A673 (cell line): ENCODE measurements at regions not wholly inside any gene's neighbourhood (a gene's known extent, or its start where the extent isn't known, plus 50 kb on each side); places are given as distances from the start of the nearest gene placed in this dataset.

Experiments used
- CTCF ChIP-seq: fragments of 300-800, 200-600 bp; sonication (generic); conservative IDR thresholded peaks from 2 replicates; pipeline ENCODE4 v1.5.1; 2017; ENCODE audit warnings: low read depth, mild to moderate bottlenecking, antibody characterized with exemption, low read length, moderate library complexity, mixed read lengths
- EZH2 ChIP-seq: fragments of 200-600 bp; sonication (generic); IDR thresholded peaks from 2 replicates; pipeline ENCODE4 v1.6.1; 2017; ENCODE audit warnings: borderline replicate concordance, low read depth, mild to moderate bottlenecking, mixed read lengths, antibody characterized with exemption, low read length; ENCODE audit not compliant: poor library complexity, severe bottlenecking

DNA sequence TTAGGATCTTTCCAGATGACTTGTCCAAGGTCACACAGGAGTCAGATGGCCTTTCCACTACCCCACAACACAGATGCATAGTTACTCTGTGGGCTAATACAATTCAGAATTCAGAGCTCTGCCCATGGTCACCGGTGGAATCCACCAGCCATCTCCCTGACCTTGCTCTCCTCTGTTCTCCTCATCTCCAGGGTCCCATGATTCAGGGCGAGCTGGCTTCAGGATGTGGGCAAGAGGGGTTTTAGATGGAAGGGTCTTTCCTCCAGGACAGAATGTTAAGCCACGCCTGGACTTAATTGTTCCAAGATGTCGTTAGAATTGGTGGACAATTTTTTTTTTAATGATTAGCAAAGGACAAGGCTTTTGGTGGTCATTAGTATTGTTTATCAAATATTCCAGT, 81.7 kb upstream of the LARP1 start:
- TF ChIP-seq CTCF (no peak), EZH2 (no peak)
